NOMO-1 (cell line): ENCODE measurements at regions not wholly inside any gene's neighbourhood (a gene's known extent, or its start where the extent isn't known, plus 50 kb on each side); places are given as distances from the start of the nearest gene placed in this dataset.
"Not testable (repeated sequence)": the region's sequence is repeated elsewhere in the genome, so short reads cannot be mapped to it uniquely, and the experiment has no call there.

Experiments used
- DNase-seq, 2 experiments: peaks; one replicate each; lab custom pipeline; 2025; ENCODE audit not compliant: unreplicated experiment in 2 of 2; lab: John Stamatoyannopoulos, UW

- DNase-seq = no peak
Observed at GRCh38 chr10:108327706-108328105, 1163.2 kb upstream of the SORCS1 start.

GRCh38 chr10:108323274-108323798 is 1158.8 kb upstream of the SORCS1 start:
- no peak for DNase-seq

- DNase-seq = no peak
Observed at GRCh38 chr10:108319434-108320222, 1155.1 kb upstream of the SORCS1 start.

- not testable (repeated sequence) for DNase-seq
Observed at GRCh38 chr10:108315636-108316035, 1151.1 kb upstream of the SORCS1 start.

GRCh38 chr10:108307925-108308312 is 1143.4 kb upstream of the SORCS1 start:
- DNase-seq = no peak

GRCh38 chr10:108307250-108307924 is 1142.9 kb upstream of the SORCS1 start:
- no peak for DNase-seq

GRCh38 chr10:108303149-108303548 is 1138.6 kb upstream of the SORCS1 start:
- DNase-seq = no peak

GRCh38 chr10:108301002-108301401 is 1136.5 kb upstream of the SORCS1 start:
- no peak for DNase-seq

GRCh38 chr10:108290823-108291222 is 1126.3 kb upstream of the SORCS1 start:
- DNase-seq = no peak

GRCh38 chr10:108275895-108276685 is 1111.6 kb upstream of the SORCS1 start:
- DNase-seq = no peak

GRCh38 chr10:108260383-108260906 is 1095.9 kb upstream of the SORCS1 start:
- DNase-seq = no peak

GRCh38 chr10:108254089-108254488 is 1089.6 kb upstream of the SORCS1 start:
- DNase-seq = no peak

- no peak for DNase-seq
Observed at GRCh38 chr10:108252771-108253170, 1088.3 kb upstream of the SORCS1 start.

GRCh38 chr10:108250936-108251620 is 1086.6 kb upstream of the SORCS1 start:
- no peak for DNase-seq

- DNase-seq = no peak
Observed at GRCh38 chr10:108249940-108250339, 1085.4 kb upstream of the SORCS1 start.

GRCh38 chr10:108244443-108245228 is 1080.1 kb upstream of the SORCS1 start:
- no peak for DNase-seq

GRCh38 chr10:108241166-108241565 is 1076.7 kb upstream of the SORCS1 start:
- DNase-seq = no peak

GRCh38 chr10:108238261-108238660 is 1073.8 kb upstream of the SORCS1 start:
- DNase-seq = no peak

- no peak for DNase-seq
Observed at GRCh38 chr10:108230478-108231170, 1066.1 kb upstream of the SORCS1 start.
